Activated T-helper 1 cell treated with anti-CD3 and anti-CD28 coated beads, Interleukin-12 subunit alpha, Interleukin-12 subunit beta, Interleukin-2, Interleukin-4 antibody, amounts not matched to agents 30 ng/mL and 10 ng/mL and 1 ng/mL, durations not matched to agents 14 hours and 24 hours and 36 hours (primary cell): ENCODE measurements at regions not wholly inside any gene's neighbourhood (a gene's known extent, or its start where the extent isn't known, plus 50 kb on each side); places are given as distances from the start of the nearest gene placed in this dataset.

ENCODE experiments used
- DNase-seq: peaks from one replicate; pipeline ENCODE4 v3.0.0; 2021; ENCODE audit warnings: low spot score
- H3K27ac Mint-ChIP-seq: one replicate; pipeline ENCODE4 v1.8.0; 2021; ENCODE audit warnings: mild to moderate bottlenecking, mixed read lengths
- H3K27me3 Mint-ChIP-seq: one replicate; pipeline ENCODE4 v1.8.0; 2022; ENCODE audit warnings: mild to moderate bottlenecking, moderate library complexity, mixed read lengths; ENCODE audit not compliant: insufficient read depth
- H3K36me3 Mint-ChIP-seq: one replicate; pipeline ENCODE4 v1.8.0; 2021; ENCODE audit warnings: low read depth, mixed read lengths
- H3K4me1 Mint-ChIP-seq: one replicate; pipeline ENCODE4 v1.8.0; 2021; ENCODE audit warnings: low read depth, mixed read lengths
- H3K4me3 Mint-ChIP-seq: one replicate; pipeline ENCODE4 v1.8.0; 2021; ENCODE audit warnings: mild to moderate bottlenecking, moderate library complexity, mixed read lengths
- H3K9me3 Mint-ChIP-seq: one replicate; pipeline ENCODE4 v1.8.0; 2021; ENCODE audit warnings: mixed read lengths
- intact Hi-C: fragments of 100-400 bp; cut with micrococcal nuclease; formaldehyde crosslinking; loops from one replicate; pipeline ENCODE4 v1.15.1; 2024

DNA sequence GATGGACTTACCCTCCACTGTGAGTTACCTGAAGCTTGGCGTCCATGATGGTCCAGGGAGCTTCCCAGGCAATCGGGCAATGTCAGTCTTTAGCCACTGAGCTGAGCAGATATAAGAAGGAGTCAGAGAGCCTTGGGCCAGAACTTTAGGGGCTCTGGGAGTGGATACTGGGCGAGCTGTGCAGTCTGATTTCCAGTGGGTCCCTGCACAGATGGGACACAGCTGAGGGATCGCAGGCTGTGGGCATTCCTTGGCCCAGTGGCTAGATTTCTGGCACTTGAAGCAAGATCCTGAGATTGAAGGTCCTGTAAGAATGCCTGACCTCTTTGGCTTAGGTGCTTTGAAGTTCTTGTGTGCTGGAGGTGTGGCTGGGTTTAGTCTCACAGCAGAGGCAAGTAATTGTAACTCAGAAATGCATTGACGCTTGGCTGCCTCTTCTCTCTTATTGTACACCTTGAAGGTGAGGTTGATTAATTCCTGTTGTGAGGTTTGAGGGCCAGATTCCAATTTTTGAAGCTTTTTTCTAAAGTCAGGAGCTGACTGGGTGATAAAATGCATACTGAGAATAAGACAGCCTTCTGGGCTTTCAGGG, 2283.8 kb downstream of the TP53TG3F start:
- Mint-ChIP-seq H3K4me3 (no peak overlapping the region), H3K4me1 (no peaks in the 10 kb centered on the region), H3K36me3 (peaks cover 1% of the 10 kb centered on the region), H3K27ac (no peak overlapping the region), H3K9me3 (peaks cover 79% of the 10 kb centered on the region), H3K27me3 (no peaks in the 10 kb centered on the region)
- DNase-seq = no peak
- intact Hi-C loops = no loop called here

DNA sequence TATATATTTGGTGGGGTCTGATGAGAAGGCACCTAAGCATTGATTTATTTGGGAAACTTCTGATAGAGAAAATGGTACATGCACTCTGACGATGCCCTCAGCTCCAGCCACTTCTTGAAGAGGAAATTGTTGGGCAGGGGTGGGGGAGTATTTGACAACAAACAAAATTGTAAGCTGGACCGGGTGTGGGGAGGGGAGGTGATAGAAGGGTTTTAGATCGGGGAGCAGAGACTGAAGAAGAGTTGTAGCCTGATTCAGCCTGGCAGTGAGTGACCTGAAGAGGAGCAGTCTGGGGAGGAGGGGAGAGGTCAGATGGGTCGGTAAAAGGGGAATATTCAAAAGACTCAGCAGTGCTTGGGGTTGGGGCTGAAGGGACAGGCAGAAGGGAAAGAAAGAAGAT, 2284.7 kb downstream of the TP53TG3F start:
- Mint-ChIP-seq H3K4me1 (no peaks in the 10 kb centered on the region), H3K36me3 (peaks cover 1% of the 10 kb centered on the region), H3K4me3 (no peak overlapping the region), H3K27me3 (no peaks in the 10 kb centered on the region), H3K27ac (no peak overlapping the region), H3K9me3 (peaks cover 70% of the 10 kb centered on the region)
- no peak for DNase-seq
- intact Hi-C loops = no loop called here

DNA sequence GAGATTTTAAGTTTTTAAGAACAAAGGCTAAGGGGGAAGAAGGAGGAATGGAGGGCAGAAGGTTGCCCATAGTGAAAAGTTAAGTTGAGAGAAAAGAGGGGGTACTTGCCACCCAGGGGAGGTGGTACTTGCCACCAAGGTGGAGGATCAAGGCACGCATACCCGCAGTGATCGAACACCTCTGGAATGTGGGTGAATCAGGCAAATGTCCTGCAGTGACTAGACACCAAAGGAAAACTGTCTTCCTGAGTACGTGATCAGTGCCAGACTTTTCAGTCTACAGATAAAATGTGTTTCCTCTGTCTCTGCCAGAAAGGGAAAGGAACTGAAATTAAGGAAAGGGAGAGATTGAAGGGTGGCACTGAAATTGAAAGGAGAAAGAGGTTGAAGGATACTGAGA, 2285.3 kb downstream of the TP53TG3F start:
- H3K36me3 Mint-ChIP-seq = peaks cover 1% of the 10 kb centered on the region
- peaks cover 64% of the 10 kb centered on the region for H3K9me3 Mint-ChIP-seq

DNA sequence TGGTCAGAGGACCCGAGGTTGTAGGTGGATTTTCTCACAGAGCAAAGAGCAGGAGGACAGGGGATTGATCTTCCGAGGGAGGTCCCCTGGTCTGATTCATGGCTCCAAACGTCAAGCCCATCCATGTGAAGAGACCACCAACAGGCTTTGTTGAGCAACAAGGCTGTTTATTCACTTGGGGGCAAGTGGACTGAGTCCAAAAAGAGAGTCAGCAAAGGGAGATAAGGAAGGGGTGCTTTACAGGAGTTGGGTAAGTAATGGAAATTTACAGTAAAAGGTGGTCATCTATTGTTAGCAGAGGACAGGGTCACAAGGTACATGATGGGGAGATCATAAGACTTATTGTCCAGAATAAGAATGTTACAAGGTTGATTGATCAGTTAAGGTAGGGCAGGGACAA, 2285.8 kb downstream of the TP53TG3F start:
- Mint-ChIP-seq H3K27me3 (no peaks in the 10 kb centered on the region), H3K9me3 (peaks cover 59% of the 10 kb centered on the region), H3K36me3 (peaks cover 1% of the 10 kb centered on the region), H3K4me1 (no peaks in the 10 kb centered on the region), H3K4me3 (no peak overlapping the region), H3K27ac (no peak overlapping the region)
- DNase-seq = no peak
- intact Hi-C loops = no loop called here

More for the DNA sequence above, 2285.3 kb downstream of the TP53TG3F start:
- intact Hi-C loops = no loop called here
- Mint-ChIP-seq H3K27me3 (no peaks in the 10 kb centered on the region), H3K4me1 (no peaks in the 10 kb centered on the region), H3K27ac (no peak overlapping the region), H3K4me3 (no peak overlapping the region)
- DNase-seq = no peak

DNA sequence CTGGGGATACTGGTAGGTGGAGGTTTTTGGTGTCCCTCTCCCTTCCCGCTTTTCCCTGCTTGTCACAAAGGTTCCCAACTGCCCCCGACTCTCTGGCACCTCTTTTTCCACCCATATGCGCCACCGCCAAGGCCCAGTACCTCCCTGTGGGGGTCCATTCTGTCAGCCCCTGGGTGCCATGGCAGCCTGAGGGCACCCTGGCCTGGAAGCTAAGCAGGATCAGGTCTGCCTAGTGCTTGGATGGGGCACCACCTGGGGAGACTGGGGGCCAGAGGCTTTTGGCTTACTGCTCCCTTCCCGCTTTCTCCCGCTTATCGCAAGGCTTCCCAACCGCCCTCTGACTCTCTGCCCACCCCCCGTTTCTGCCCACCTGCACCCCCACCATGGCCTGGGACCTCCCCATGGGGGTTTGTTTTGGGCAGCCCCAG, 2286.4 kb downstream of the TP53TG3F start:
- peaks cover 1% of the 10 kb centered on the region for H3K36me3 Mint-ChIP-seq
- H3K9me3 Mint-ChIP-seq = peaks cover 52% of the 10 kb centered on the region
- no peaks in the 10 kb centered on the region for H3K4me1 Mint-ChIP-seq
- intact Hi-C loops = no loop called here
- no peak overlapping the region for H3K27ac Mint-ChIP-seq
- DNase-seq = no peak
- no peaks in the 10 kb centered on the region for H3K27me3 Mint-ChIP-seq
- H3K4me3 Mint-ChIP-seq = no peak overlapping the region

DNA sequence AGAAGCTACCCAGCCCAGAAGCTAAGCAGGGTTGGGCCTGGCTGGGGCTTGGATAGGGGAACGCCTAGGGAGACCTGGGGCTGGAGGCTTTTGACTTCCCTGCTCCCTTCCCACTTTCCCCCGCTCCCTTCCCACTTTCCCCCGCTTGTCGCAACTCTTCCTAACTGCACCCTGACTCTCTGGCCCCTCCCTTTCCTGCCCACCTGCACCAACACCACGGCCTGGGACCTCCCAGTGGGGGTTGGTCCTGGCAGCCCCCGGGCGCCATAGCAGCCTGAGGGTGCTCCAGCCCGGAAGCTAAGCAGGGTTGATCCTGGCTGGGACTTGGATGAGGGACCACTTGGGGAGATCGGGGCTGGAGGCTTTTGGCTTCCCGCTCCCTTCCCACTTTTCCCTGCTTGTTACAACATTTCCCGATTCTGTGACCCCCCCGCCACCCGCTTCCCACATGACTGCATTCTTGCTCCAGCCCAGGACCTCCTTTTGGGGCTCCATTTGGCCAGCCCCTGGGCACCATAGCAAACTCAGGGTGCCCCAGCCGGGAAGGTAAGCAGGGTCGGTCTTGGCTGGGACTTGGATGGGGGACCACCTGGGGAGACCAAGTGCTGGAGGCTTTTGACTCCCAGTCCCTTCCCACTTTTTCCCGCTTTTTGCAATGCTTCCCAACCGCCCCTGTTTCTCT, 2287.0 kb downstream of the TP53TG3F start:
- Mint-ChIP-seq H3K27me3 (no peaks in the 10 kb centered on the region), H3K4me3 (no peak overlapping the region), H3K36me3 (peaks cover 1% of the 10 kb centered on the region), H3K9me3 (peaks cover 47% of the 10 kb centered on the region), H3K4me1 (no peaks in the 10 kb centered on the region), H3K27ac (no peak overlapping the region)
- intact Hi-C loops = no loop called here
- no peak for DNase-seq

DNA sequence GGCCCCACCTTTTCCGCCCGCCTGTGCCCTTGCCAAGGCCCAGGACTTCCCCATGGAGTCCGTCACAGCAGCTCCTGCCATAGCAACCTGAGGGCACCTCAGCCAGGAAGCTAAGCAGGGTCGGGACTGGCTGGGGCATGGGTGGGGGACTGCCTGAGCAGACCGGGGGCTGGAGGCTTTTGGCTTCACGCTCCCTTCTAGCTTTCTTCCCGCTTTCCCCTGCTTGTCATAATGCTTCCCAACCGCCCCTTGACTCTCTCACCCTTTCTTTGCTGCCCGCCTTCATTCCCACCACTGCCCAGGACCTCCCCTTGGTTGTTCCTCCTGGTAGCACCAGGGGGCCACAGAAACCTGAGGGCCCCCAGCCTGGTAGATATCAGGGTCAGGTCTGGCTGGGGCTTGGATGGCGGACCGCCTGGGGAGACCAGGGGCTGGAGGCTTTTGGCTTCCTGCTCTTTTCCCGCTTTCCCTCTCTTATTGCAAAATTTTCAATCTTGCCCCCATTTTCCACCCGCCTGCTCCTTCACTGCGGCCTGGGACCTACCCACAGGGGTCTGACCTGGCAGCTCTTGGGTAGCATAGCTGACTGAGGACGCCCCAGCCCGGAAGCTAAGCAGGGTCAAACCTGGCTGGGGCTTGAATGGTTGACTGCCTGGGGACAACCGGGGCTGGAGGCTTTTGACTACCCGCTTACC, 2287.7 kb downstream of the TP53TG3F start:
- Mint-ChIP-seq H3K4me1 (no peaks in the 10 kb centered on the region), H3K27ac (no peak overlapping the region), H3K27me3 (no peaks in the 10 kb centered on the region), H3K36me3 (peaks cover 1% of the 10 kb centered on the region), H3K4me3 (no peak overlapping the region), H3K9me3 (peaks cover 40% of the 10 kb centered on the region)
- DNase-seq = no peak
- intact Hi-C loops = no loop called here

DNA sequence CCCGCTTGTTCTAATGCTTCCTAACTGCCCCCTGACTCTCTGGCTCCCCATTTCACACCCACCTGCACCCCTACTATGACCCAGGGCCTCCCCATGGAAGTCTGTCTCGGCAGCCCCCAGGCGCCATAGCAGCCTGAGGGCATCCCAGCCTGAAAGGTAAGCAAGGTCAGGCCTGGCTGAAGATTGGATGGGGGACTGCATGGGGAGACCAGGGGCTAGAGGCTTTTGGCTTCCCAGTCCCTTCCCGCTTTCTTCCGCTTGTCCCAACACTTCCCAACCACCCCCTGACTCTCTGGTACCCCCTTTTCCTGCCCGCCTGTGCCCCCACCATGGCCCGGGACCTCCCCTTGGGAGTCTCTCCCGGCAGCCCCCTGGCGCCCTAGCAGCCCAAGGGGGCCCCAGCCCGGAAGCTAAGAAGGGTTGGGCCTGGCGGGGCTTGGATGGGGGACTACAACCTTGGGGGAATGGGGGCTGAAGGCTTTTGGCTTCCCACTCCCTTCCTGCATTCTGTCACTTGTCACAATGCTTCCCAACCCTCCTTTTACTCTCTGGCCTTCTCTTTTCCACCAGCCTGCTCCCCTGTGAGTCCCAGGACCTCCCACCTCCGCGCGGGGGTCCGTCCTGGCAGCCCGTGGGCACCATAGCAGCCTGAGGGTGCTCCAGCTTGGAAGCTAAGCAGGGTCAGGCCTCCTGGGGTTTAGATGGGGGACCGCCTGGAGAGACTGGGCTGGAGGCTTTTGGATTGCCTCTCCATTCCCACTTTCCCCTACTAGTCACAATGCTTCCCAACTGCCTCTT, 2288.4 kb downstream of the TP53TG3F start:
- no peaks in the 10 kb centered on the region for H3K4me1 Mint-ChIP-seq

DNA sequence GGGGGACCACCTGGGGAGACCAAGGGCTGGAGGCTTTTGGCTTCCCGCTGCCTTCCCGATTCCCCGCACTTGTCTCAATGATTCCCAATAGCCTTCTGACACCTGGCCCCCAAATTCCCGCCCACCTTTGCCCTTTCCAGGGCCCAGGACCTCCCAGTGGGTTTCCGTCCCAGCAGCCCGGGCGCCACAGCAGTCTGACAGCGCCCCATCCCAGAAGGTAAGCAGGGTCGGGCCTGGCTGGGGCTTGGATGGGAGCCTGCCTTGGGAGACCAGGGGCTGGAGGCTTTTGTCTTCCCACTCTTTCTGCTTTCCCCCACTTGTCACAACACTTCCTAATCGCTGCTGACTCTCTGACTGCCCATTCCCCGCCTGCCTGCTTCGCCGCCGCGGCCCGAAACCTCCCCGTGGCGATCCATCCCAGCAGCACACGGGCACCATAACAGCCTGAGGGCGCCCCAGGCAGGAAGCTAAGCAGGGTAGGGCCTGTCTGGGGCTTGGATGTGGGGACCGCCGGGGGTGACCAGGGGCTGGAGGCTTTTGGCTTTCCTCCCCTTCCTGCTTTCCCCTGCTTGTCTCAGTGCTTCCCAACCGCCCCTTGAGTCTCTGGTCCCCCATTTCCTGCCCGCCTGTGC, 2289.3 kb downstream of the TP53TG3F start:
- Mint-ChIP-seq H3K4me1 (no peaks in the 10 kb centered on the region), H3K27ac (no peak overlapping the region), H3K27me3 (no peaks in the 10 kb centered on the region), H3K9me3 (peaks cover 31% of the 10 kb centered on the region), H3K4me3 (no peak overlapping the region), H3K36me3 (no peaks in the 10 kb centered on the region)
- DNase-seq = no peak
- intact Hi-C loops = no loop called here

More for the DNA sequence above, 2288.4 kb downstream of the TP53TG3F start:
- no peak for DNase-seq
- Mint-ChIP-seq H3K4me3 (no peak overlapping the region), H3K9me3 (peaks cover 36% of the 10 kb centered on the region), H3K27ac (no peak overlapping the region), H3K27me3 (no peaks in the 10 kb centered on the region), H3K36me3 (no peaks in the 10 kb centered on the region)
- intact Hi-C loops = no loop called here

DNA sequence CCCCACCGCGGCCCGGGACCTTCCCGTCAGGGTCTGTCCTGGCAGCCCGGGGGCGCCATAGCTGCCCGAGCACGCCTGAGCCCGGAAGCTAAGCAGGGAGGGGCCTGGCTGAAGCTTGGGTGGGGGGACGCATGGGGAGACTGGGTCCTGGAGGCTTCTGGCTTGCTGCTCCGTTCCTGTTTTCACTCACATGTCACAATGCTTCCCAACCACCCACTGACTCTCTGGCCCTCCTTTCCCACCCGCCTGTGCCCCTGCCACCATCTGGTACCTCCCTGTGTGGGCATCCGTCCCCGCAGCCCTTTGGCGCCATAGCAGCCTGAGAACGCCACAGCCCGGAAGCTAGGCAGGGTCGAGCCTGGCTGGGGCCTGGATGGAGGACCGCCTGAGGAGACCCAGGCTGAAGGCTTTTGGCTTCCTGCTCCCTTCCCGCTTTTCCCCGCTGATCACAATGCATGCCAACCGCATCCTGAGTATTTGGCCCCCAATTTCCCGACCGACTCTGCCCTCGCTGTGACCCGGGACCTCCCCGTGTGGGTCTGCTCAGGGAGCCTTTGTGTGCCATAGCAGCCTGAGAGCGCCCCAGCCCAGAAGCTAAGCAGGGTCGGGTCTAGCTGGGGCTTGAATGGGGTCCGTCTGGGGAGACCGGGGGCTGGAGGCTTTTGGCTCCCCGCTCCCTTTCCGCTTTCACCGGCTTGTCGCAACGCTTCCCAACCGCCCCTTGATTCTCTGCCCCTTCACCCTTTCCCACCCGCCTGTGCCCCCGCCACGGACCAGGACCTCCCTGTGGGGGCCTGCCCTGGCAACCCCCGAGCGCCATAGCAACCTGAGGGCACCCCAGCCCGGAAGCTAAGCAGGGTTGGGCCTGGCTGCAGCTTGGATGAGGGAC, 2290.1 kb downstream of the TP53TG3F start:
- intact Hi-C loops = no loop called here
- Mint-ChIP-seq H3K27me3 (no peaks in the 10 kb centered on the region), H3K4me3 (no peak overlapping the region), H3K36me3 (no peaks in the 10 kb centered on the region), H3K27ac (no peak overlapping the region), H3K4me1 (no peaks in the 10 kb centered on the region), H3K9me3 (peaks cover 24% of the 10 kb centered on the region)
- DNase-seq = no peak

DNA sequence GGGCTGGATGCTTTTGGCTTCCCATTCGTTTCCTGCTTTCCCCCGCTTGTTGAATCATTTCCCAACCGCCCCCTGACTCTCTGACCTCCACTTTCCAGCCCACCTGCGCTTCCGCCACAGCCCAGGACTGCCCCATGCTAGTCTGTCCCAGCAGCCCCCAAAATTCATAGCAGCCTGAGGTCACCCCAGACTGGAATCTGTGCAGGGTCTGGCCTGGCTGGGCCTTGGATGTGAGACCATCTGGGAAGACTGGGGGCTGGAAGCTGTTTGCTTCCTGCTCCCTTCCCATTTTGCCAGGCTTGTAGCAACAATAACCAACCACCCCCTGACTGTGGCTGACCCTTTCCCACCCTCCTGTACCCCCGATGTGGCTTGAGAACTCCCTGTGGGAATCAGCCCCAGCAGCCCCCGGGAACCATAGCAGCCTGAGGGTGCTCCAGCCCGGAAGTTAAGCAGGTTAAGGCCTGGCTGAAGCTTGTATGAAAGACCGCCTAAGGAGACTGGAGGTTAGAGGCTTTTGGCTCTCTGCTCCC, 2290.8 kb downstream of the TP53TG3F start:
- Mint-ChIP-seq H3K27ac (no peak overlapping the region), H3K36me3 (no peaks in the 10 kb centered on the region), H3K9me3 (peaks cover 18% of the 10 kb centered on the region), H3K4me3 (no peak overlapping the region), H3K27me3 (no peaks in the 10 kb centered on the region), H3K4me1 (no peaks in the 10 kb centered on the region)
- no peak for DNase-seq
- intact Hi-C loops = no loop called here

DNA sequence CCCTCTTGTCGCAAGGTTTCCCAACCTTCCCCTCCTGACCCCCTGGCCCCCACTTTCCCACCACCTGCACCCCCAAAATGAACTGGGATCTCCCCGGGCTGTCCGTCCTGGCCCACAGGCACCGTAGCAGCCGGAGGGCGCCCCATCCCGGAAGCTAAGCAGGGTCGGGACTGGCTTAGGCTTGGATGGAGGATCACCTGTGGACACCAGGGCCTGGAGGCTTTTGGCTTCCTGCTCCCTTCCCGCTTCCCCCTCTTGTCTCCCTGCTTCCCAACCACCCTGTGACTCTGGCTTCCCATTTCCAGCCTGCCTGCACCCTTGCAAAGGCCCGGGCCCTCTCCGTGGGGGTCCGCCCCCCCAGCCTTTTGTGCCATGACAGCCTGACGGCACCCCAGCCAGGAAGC, 2291.3 kb downstream of the TP53TG3F start:
- peaks cover 20% of the 10 kb centered on the region for H3K9me3 Mint-ChIP-seq
- no peaks in the 10 kb centered on the region for H3K27me3 Mint-ChIP-seq
- intact Hi-C loops = no loop called here
- no peak for DNase-seq
- no peak overlapping the region for H3K4me3 Mint-ChIP-seq
- H3K4me1 Mint-ChIP-seq = no peaks in the 10 kb centered on the region
- H3K27ac Mint-ChIP-seq = no peak overlapping the region
- no peaks in the 10 kb centered on the region for H3K36me3 Mint-ChIP-seq
